Loucy (cell line): ENCODE measurements at regions not wholly inside any gene's neighbourhood (a gene's known extent, or its start where the extent isn't known, plus 50 kb on each side); places are given as distances from the start of the nearest gene placed in this dataset.
A peak's percentile ranks its signal among the peaks of the same experiment; 100 is the strongest.

Experiments used
- H2AFZ ChIP-seq: fragments of 200-600 bp; sonication (generic); 2 replicates; pipeline ENCODE4 v1.6.0; 2016; ENCODE audit warnings: antibody characterized with exemption, mild to moderate bottlenecking, low read length, moderate library complexity
- H3F3A ChIP-seq: fragments of 200-600 bp; 2 replicates; pipeline ENCODE4 v1.6.0; 2016; ENCODE audit warnings: antibody characterized with exemption, low read depth, mild to moderate bottlenecking
- H3K27me3 ChIP-seq: fragments of 200-600 bp; sonication (generic); 2 replicates; pipeline ENCODE4 v1.6.1; 2014; ENCODE audit warnings: low read length, mild to moderate bottlenecking; ENCODE audit not compliant: insufficient read depth, poor library complexity, severe bottlenecking
- H3K36me3 ChIP-seq: fragments of 200-600 bp; sonication (generic); 2 replicates; pipeline ENCODE4 v1.6.1; 2016; ENCODE audit warnings: low read length; ENCODE audit not compliant: insufficient read depth
- H3K4me1 ChIP-seq: fragments of 200-600 bp; sonication (generic); 2 replicates; pipeline ENCODE4 v1.5.1; 2014; ENCODE audit warnings: low read length, mild to moderate bottlenecking; ENCODE audit not compliant: insufficient read depth, poor library complexity, severe bottlenecking
- H3K4me2 ChIP-seq: fragments of 200-600 bp; sonication (generic); 2 replicates; pipeline ENCODE4 v1.6.0; 2014; ENCODE audit warnings: antibody characterized with exemption, low read length, low read depth, mild to moderate bottlenecking; ENCODE audit not compliant: poor library complexity, severe bottlenecking
- H3K4me3 ChIP-seq: fragments of 200-600 bp; sonication (generic); 2 replicates; pipeline ENCODE4 v1.5.1; 2014; ENCODE audit warnings: low read length, mild to moderate bottlenecking, mixed read lengths; ENCODE audit not compliant: poor library complexity, severe bottlenecking
- H3K79me2 ChIP-seq: fragments of 200-600 bp; sonication (generic); 2 replicates; pipeline ENCODE4 v1.6.1; 2014; ENCODE audit warnings: low read length; ENCODE audit not compliant: insufficient read depth
- H3K9ac ChIP-seq: fragments of 200-600 bp; sonication (generic); 2 replicates; pipeline ENCODE4 v1.6.0; 2014; ENCODE audit warnings: mild to moderate bottlenecking, low read depth, low read length, moderate library complexity; ENCODE audit not compliant: poor library complexity, severe bottlenecking
- H3K9me2 ChIP-seq: fragments of 200-600 bp; sonication (generic); replicated peaks from 2 replicates; pipeline ENCODE4 v1.6.1; 2016; ENCODE audit warnings: low read depth, low read length, mixed read lengths
- H3K9me3 ChIP-seq: fragments of 200-600 bp; sonication (generic); 2 replicates; pipeline ENCODE4 v1.6.1; 2014; ENCODE audit warnings: mild to moderate bottlenecking, antibody characterized with exemption, low read length, low read depth; ENCODE audit not compliant: insufficient read depth
- H4K20me1 ChIP-seq: fragments of 200-600 bp; sonication (generic); 2 replicates; pipeline ENCODE4 v1.6.0; 2014; ENCODE audit warnings: antibody characterized with exemption, low read length, mild to moderate bottlenecking; ENCODE audit not compliant: insufficient read depth, poor library complexity, severe bottlenecking
- CTCF ChIP-seq: fragments of 200-600 bp; sonication (generic); conservative IDR thresholded peaks from 2 replicates; pipeline ENCODE4 v1.5.1; 2014; ENCODE audit warnings: mild to moderate bottlenecking, antibody characterized with exemption, low read length
- EZH2phosphoT487 ChIP-seq: fragments of 200-600 bp; IDR thresholded peaks from 2 replicates; pipeline ENCODE4 v1.6.1; 2018; ENCODE audit warnings: antibody characterized with exemption, mild to moderate bottlenecking, moderate library complexity, borderline replicate concordance

DNA sequence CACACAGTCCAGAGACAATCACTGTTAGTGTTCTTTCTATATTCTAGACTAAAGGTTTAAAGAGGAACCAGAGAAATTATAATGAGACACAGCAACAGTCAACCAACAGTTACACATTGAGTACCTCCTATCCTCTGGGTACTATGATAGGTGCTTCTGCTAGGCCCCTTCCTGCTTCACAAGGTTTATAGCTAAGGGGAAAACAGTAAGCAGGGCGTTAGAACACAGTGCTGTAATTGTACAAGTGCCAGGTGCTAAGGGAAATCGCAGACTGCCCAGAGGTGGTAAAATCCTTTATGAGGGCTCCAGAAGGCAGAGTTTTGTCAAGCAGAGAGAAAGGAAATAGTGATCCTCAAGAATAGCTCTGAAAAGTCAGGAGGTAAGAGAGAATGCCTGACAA, 297.2 kb upstream of the FAT3 start:
- H3K9me3 ChIP-seq, result no peaks in the 10 kb centered on the region
- H3K36me3 ChIP-seq, result no peaks in the 10 kb centered on the region; the same call in 1 of the 2 replicates
- H4K20me1 ChIP-seq, result no peaks in the 10 kb centered on the region
- H3K4me1 ChIP-seq, result peaks cover 29% of the 10 kb centered on the region
- H3K9me2 ChIP-seq, result no peaks in the 10 kb centered on the region
- no peak for TF ChIP-seq EZH2phosphoT487
- no peak for TF ChIP-seq CTCF
- H3K4me3 ChIP-seq, result no peak overlapping the region
- H3F3A ChIP-seq, result peaks cover 4% of the 10 kb centered on the region; the same call in 1 of the 2 replicates
- 0 out of 2 replicates have a peak overlapping the region, but pooled peaks have one; percentile 1 for H2AFZ ChIP-seq
- H3K9ac ChIP-seq, result peak overlapping the region; percentile 21
- no peaks in the 10 kb centered on the region for H3K27me3 ChIP-seq
- peak overlapping the region; percentile 5 for H3K4me2 ChIP-seq
- H3K79me2 ChIP-seq, result no peaks in the 10 kb centered on the region

DNA sequence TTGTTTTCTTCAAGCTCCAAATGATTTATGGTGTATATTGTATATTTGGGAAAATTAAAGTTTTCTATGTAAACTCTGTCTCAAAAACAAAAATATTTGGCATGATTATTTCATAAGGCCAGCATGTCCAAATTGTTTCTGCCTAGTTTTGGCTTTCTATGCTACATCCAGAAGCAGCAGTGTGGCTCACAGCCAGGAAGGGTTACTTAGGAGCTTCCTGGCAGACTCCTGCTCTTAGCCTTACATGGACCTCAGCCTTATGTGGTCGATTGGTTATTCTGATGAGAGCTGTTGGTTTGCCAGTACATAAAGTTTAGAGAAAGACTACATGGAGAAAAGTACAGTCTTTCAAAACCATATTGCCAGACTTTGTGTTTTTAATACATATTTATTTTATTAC, 297.7 kb upstream of the FAT3 start:
- H3K9me2 ChIP-seq, result no peaks in the 10 kb centered on the region
- H3K36me3 ChIP-seq, result no peaks in the 10 kb centered on the region; the same call in 1 of the 2 replicates
- H3K4me1 ChIP-seq, result peaks cover 25% of the 10 kb centered on the region
- no peaks in the 10 kb centered on the region for H4K20me1 ChIP-seq
- TF ChIP-seq CTCF (no peak), EZH2phosphoT487 (no peak)
- no peak overlapping the region for H3K9ac ChIP-seq
- H3F3A ChIP-seq, result peaks cover 4% of the 10 kb centered on the region; the same call in 1 of the 2 replicates
- H3K27me3 ChIP-seq, result no peaks in the 10 kb centered on the region
- H3K9me3 ChIP-seq, result no peaks in the 10 kb centered on the region
- peak overlapping the region; percentile 5 for H3K4me2 ChIP-seq
- H3K79me2 ChIP-seq, result no peaks in the 10 kb centered on the region
- no peak overlapping the region for H3K4me3 ChIP-seq
- no peak overlapping the region for H2AFZ ChIP-seq

DNA sequence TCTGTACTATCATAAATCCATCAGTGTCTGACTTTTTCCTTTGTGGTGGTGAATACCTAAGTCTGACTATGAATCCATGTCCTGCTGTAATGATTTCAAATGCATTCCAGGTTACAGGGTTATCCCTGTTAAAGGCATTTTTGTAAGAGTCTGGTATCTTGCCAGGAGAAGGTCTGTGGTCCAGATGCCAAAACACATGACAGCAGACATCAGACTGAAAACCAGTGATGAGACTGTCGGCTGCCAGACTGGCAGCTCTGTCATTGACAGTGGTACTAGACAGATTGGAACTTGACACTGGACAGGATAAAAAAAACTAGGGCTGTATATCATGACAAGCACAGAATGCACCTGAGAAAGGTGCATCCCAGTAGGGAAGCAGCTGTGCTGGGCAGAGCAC, 301.8 kb upstream of the FAT3 start:
- Histone ChIP-seq H3K27me3 (no peaks in the 10 kb centered on the region), H3K9ac (no peak overlapping the region), H3K79me2 (no peaks in the 10 kb centered on the region), H3K4me2 (no peak overlapping the region), H2AFZ (no peak overlapping the region), H3K4me1 (peaks cover 13% of the 10 kb centered on the region), H3K9me2 (no peaks in the 10 kb centered on the region), H3F3A (peaks cover 3% of the 10 kb centered on the region; the same call in 1 of the 2 replicates), H3K36me3 (no peaks in the 10 kb centered on the region), H3K4me3 (no peak overlapping the region), H3K9me3 (no peaks in the 10 kb centered on the region), H4K20me1 (no peaks in the 10 kb centered on the region)
- TF ChIP-seq CTCF, result no peak
- no peak for TF ChIP-seq EZH2phosphoT487
